Ascending aorta (tissue), 2 donors: ENCODE measurements at regions not wholly inside any gene's neighbourhood (a gene's known extent, or its start where the extent isn't known, plus 50 kb on each side); places are given as distances from the start of the nearest gene placed in this dataset.
"Not testable (repeated sequence)": the region's sequence is repeated elsewhere in the genome, so short reads cannot be mapped to it uniquely, and the experiment has no call there.

ENCODE experiments used
- DNase-seq, 2 donors: peaks; one replicate each; pipeline ENCODE4 v3.0.0-alpha.2; 2019; ENCODE audit warnings: low spot score in 2 of 2
- H3K27ac ChIP-seq, 2 donors: fragments of 200-600 bp; sonication (generic); one replicate each; pipeline ENCODE4 v1.5.1; 2016 to 2017; ENCODE audit warnings: mild to moderate bottlenecking in 1 of 2
- H3K27me3 ChIP-seq: fragments of 200-600 bp; sonication (generic); one replicate; pipeline ENCODE4 v1.5.1; 2017
- H3K36me3 ChIP-seq, 2 donors: fragments of 200-600 bp; sonication (generic); one replicate each; pipeline ENCODE4 v1.5.1; 2016
- H3K4me1 ChIP-seq, 2 donors: fragments of 200-600 bp; sonication (generic); one replicate each; pipeline ENCODE4 v1.5.1; 2016 to 2017; ENCODE audit warnings: mild to moderate bottlenecking in 1 of 2
- H3K4me3 ChIP-seq, 2 donors: fragments of 200-600 bp; sonication (generic); one replicate each; pipeline ENCODE4 v1.5.1; 2016 to 2017; ENCODE audit warnings: mild to moderate bottlenecking in 1 of 2
- H3K9me3 ChIP-seq, 2 donors: fragments of 200-600 bp; sonication (generic); one replicate each; pipeline ENCODE4 v1.5.1; 2016
- CTCF ChIP-seq, 3 experiments: fragments of 200-600 bp in 2 of 3; fragments of 450-650 bp in 1 of 3; sonication (generic) in 2 of 3; IDR thresholded peaks; one replicate each; pipeline ENCODE4 v1.5.1; 2016 to 2019; ENCODE audit warnings: antibody characterized with exemption in 3 of 3, mild to moderate bottlenecking in 1 of 3, moderate library complexity in 1 of 3
- intact Hi-C: fragments of 100-400 bp; cut with DNase I; formaldehyde crosslinking; loops from one replicate; pipeline ENCODE4 v1.15.1; 2023

- Histone ChIP-seq H3K36me3 (no peaks in the 10 kb centered on the region), H3K4me1 (no peaks in the 10 kb centered on the region), H3K27me3 (no peaks in the 10 kb centered on the region), H3K9me3 (no peaks in the 10 kb centered on the region), H3K4me3 (no peak overlapping the region), H3K27ac (no peak overlapping the region)
- intact Hi-C loops = no loop called here
- TF ChIP-seq CTCF (IDR thresholded peaks at IDR 0.05) = no peak
- no peak for DNase-seq
These were observed 774.9 kb downstream of the RNF144A start for GRCh38 chr2:7691961-7692656.

GRCh38 chr2:7692657-7693161 lies 775.5 kb downstream of the RNF144A start:
- peak in 1 of 2 donors; percentile 72 for DNase-seq
- TF ChIP-seq CTCF (IDR thresholded peaks at IDR 0.05) = no peak
- no peaks in the 10 kb centered on the region for H3K36me3 ChIP-seq
- no peak overlapping the region for H3K27ac ChIP-seq
- H3K9me3 ChIP-seq = no peaks in the 10 kb centered on the region
- H3K4me1 ChIP-seq = no peaks in the 10 kb centered on the region
- H3K27me3 ChIP-seq = no peaks in the 10 kb centered on the region
- no peak overlapping the region for H3K4me3 ChIP-seq
- intact Hi-C loops = no loop called here

- Histone ChIP-seq H3K27ac (no peak overlapping the region), H3K27me3 (no peaks in the 10 kb centered on the region), H3K4me3 (no peak overlapping the region), H3K9me3 (no peaks in the 10 kb centered on the region), H3K36me3 (no peaks in the 10 kb centered on the region), H3K4me1 (no peaks in the 10 kb centered on the region)
- intact Hi-C loops = no loop called here
- DNase-seq = no peak
- no peak for TF ChIP-seq CTCF (IDR thresholded peaks at IDR 0.05)
These were observed 776.2 kb downstream of the RNF144A start for GRCh38 chr2:7693246-7694075.

- Histone ChIP-seq H3K36me3 (no peaks in the 10 kb centered on the region), H3K4me3 (no peak overlapping the region), H3K27me3 (no peaks in the 10 kb centered on the region), H3K4me1 (no peaks in the 10 kb centered on the region), H3K27ac (no peak overlapping the region), H3K9me3 (no peaks in the 10 kb centered on the region)
- intact Hi-C loops = no loop called here
- no peak for DNase-seq
- no peak for TF ChIP-seq CTCF (IDR thresholded peaks at IDR 0.05)
These were observed 777.1 kb downstream of the RNF144A start for GRCh38 chr2:7694076-7694985.

GRCh38 chr2:7696556-7696955 lies 779.3 kb downstream of the RNF144A start:
- H3K4me3 ChIP-seq, H3K36me3 ChIP-seq, H3K9me3 ChIP-seq, H3K27ac ChIP-seq, H3K4me1 ChIP-seq, DNase-seq, H3K27me3 ChIP-seq, intact Hi-C loops: not testable (repeated sequence)
